ENCODE measurements at regions not wholly inside any gene's neighbourhood (a gene's known extent, or its start where the extent isn't known, plus 50 kb on each side); places are given as distances from the start of the nearest gene placed in this dataset.

DNA sequence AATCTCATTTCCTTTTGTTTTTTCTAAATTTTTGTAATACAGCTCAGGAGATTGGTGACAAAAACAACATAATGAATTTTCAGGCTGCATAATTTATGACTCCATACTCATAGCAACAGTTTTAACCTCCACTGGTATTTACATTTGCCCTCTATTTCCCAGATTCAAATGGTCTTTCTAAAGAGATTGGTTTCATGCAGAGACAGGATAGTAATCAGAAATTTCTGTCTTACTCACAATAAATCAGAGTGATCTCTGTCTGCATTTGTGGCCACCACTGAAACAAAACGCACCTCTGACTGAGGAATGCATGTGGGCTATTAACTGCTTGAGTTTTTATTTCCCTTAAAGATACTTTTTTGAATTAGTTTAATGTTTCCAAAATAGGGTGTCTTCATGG is 1526.0 kb downstream of the CDH8 start:
- Histone ChIP-seq H3K4me3 (ENCODE audit: low read length) (no peak overlapping the region), H3K9me2 (replicated peaks; ENCODE audit: low read length) (no peaks in the 10 kb centered on the region), H3K36me3 (ENCODE audit: low read depth, low read length) (no peaks in the 10 kb centered on the region), H3K4me1 (ENCODE audit: insufficient read depth, low read length) (no peaks in the 10 kb centered on the region), H3K9ac (ENCODE audit: low read length) (no peak overlapping the region), H3K9me3 (ENCODE audit: low read length) (no peaks in the 10 kb centered on the region), H3K4me2 (ENCODE audit: low read length) (no peak overlapping the region), H3K27me3 (ENCODE audit: low read length) (no peaks in the 10 kb centered on the region), H3K79me2 (ENCODE audit: low read length) (no peaks in the 10 kb centered on the region), H4K20me1 (ENCODE audit: low read length) (no peaks in the 10 kb centered on the region), H3K27ac (ENCODE audit: low read length) (no peak overlapping the region), H2AFZ (ENCODE audit: low read length) (no peak overlapping the region), H3F3A (ENCODE audit: low read length, unreplicated experiment) (no peaks in the 10 kb centered on the region)
- TF ChIP-seq EZH2phosphoT487 (IDR thresholded peaks at IDR 0.05; ENCODE audit: borderline replicate concordance, low read length) (no peak), EZH2 (IDR thresholded peaks at IDR 0.05; ENCODE audit: low read length, unreplicated experiment) (no peak)
- TF ChIP-seq, protein P1, sequence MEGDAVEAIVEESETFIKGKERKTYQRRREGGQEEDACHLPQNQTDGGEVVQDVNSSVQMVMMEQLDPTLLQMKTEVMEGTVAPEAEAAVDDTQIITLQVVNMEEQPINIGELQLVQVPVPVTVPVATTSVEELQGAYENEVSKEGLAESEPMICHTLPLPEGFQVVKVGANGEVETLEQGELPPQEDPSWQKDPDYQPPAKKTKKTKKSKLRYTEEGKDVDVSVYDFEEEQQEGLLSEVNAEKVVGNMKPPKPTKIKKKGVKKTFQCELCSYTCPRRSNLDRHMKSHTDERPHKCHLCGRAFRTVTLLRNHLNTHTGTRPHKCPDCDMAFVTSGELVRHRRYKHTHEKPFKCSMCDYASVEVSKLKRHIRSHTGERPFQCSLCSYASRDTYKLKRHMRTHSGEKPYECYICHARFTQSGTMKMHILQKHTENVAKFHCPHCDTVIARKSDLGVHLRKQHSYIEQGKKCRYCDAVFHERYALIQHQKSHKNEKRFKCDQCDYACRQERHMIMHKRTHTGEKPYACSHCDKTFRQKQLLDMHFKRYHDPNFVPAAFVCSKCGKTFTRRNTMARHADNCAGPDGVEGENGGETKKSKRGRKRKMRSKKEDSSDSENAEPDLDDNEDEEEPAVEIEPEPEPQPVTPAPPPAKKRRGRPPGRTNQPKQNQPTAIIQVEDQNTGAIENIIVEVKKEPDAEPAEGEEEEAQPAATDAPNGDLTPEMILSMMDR (conservative IDR thresholded peaks at IDR 0.05; ENCODE audit: low read depth, low read length), result no peak
- BruUV-seq (replicated peaks), result no TSS peak
- ChIA-PET CTCF (no interaction called here), POLR2A (ENCODE audit: unreplicated experiment) (no interaction called here)
- intact Hi-C loops (cut with micrococcal nuclease), result no loop called here
- ATAC-seq (no peak), DNase-seq (no peak)

DNA sequence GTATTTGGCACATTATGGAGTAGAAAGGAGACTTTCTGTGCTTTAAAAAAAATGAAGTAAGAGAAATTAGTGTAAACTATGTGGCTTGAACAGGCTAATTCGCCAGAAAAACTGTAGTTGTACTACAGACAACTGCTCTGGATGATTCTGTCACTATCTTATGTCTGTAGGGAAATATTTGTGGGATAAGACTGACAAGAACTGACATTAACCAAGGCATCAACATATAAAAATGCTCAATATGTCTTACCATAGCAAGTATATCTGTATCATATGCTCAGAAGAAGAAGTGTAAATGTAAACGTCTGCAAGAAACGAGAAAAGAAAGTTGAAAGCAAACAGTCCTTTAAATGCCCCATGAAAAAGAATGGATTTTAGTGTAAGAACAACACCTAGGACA is 1545.0 kb downstream of the CDH8 start:
- Histone ChIP-seq H4K20me1 (ENCODE audit: low read length) (no peaks in the 10 kb centered on the region), H3K36me3 (ENCODE audit: low read depth, low read length) (no peaks in the 10 kb centered on the region), H2AFZ (ENCODE audit: low read length) (no peak overlapping the region), H3K27me3 (ENCODE audit: low read length) (no peaks in the 10 kb centered on the region), H3K27ac (ENCODE audit: low read length) (no peak overlapping the region), H3K9ac (ENCODE audit: low read length) (no peak overlapping the region), H3K9me3 (ENCODE audit: low read length) (no peaks in the 10 kb centered on the region), H3K4me1 (ENCODE audit: insufficient read depth, low read length) (no peaks in the 10 kb centered on the region), H3F3A (ENCODE audit: low read length, unreplicated experiment) (no peaks in the 10 kb centered on the region), H3K4me2 (ENCODE audit: low read length) (no peak overlapping the region), H3K9me2 (replicated peaks; ENCODE audit: low read length) (no peaks in the 10 kb centered on the region), H3K79me2 (ENCODE audit: low read length) (no peaks in the 10 kb centered on the region), H3K4me3 (ENCODE audit: low read length) (no peak overlapping the region)
- BruUV-seq (replicated peaks), result no TSS peak
- ChIA-PET POLR2A (ENCODE audit: unreplicated experiment) (no interaction called here), CTCF (no interaction called here)
- DNase-seq (no peak), ATAC-seq (no peak)
- TF ChIP-seq EZH2 (IDR thresholded peaks at IDR 0.05; ENCODE audit: low read length, unreplicated experiment) (no peak), EZH2phosphoT487 (IDR thresholded peaks at IDR 0.05; ENCODE audit: borderline replicate concordance, low read length) (no peak)
- TF ChIP-seq, protein P1 (conservative IDR thresholded peaks at IDR 0.05; ENCODE audit: low read depth, low read length), result no peak
- intact Hi-C loops (cut with micrococcal nuclease), result no loop called here

DNA sequence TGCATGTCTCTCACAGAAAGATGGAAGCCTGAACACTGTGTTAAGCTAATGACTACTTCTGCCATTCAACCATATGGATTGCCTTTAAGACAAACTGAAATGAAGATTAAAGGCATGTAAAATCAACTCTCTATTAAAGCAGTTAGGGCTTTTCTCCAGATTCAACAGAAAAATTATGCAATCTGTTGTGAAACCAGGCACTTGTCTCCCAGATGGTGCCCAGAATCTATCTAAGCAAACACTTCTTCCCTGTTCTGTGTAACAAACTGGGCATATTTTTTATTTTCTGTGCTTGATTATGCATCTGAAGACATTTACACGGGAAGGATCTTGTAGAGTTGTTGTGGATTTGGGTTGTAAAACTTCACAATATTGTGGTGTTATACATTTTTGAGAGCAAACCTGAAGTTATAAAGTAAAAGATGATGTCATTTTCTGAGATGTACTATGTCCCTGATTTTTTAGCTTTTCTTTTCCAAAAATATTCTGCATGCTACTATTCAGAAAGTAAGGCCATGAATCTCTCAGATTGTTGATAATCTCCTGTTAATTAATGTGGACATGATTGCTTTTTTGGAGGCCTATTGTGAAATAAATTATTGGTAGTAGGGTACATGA is 1550.3 kb downstream of the CDH8 start:
- CTCF ChIA-PET, result no interaction called here
- Histone ChIP-seq H3K4me2 (ENCODE audit: low read length) (no peak overlapping the region), H3K36me3 (ENCODE audit: low read depth, low read length) (no peaks in the 10 kb centered on the region), H4K20me1 (ENCODE audit: low read length) (no peaks in the 10 kb centered on the region), H3K79me2 (ENCODE audit: low read length) (no peaks in the 10 kb centered on the region), H3K9me2 (replicated peaks; ENCODE audit: low read length) (no peaks in the 10 kb centered on the region), H3K9me3 (ENCODE audit: low read length) (no peaks in the 10 kb centered on the region), H3K27ac (ENCODE audit: low read length) (no peak overlapping the region), H3K27me3 (ENCODE audit: low read length) (no peaks in the 10 kb centered on the region), H3K4me1 (ENCODE audit: insufficient read depth, low read length) (no peaks in the 10 kb centered on the region), H2AFZ (ENCODE audit: low read length) (no peak overlapping the region), H3K4me3 (ENCODE audit: low read length) (no peak overlapping the region), H3K9ac (ENCODE audit: low read length) (no peak overlapping the region), H3F3A (ENCODE audit: low read length, unreplicated experiment) (no peaks in the 10 kb centered on the region)
- no peak for ATAC-seq
- no TSS peak for BruUV-seq (replicated peaks)
- no peak for DNase-seq
- TF ChIP-seq, protein P1 (conservative IDR thresholded peaks at IDR 0.05; ENCODE audit: low read depth, low read length), result no peak
- TF ChIP-seq EZH2phosphoT487 (IDR thresholded peaks at IDR 0.05; ENCODE audit: borderline replicate concordance, low read length), result no peak
- no peak for TF ChIP-seq EZH2 (IDR thresholded peaks at IDR 0.05; ENCODE audit: low read length, unreplicated experiment)
- POLR2A ChIA-PET (ENCODE audit: unreplicated experiment), result no interaction called here
- intact Hi-C loops (cut with micrococcal nuclease), result no loop called here

Data from PC-3 (cell line).